Large intestine (tissue), 3 donors: ENCODE measurements at regions not wholly inside any gene's neighbourhood (a gene's known extent, or its start where the extent isn't known, plus 50 kb on each side); places are given as distances from the start of the nearest gene placed in this dataset.

Experiments used
- DNase-seq, 2 donors: peaks; one replicate each; pipeline versions ENCODE4 v3.0.0 to v3.0.0-alpha.2; 2013
- H3K27ac ChIP-seq: one replicate; pipeline ENCODE4 v1.5.1; 2013; ENCODE audit warnings: low read length
- H3K27me3 ChIP-seq: 2 replicates; pipeline ENCODE4 v1.6.1; 2013; ENCODE audit warnings: low read length; ENCODE audit not compliant: control insufficient read depth, insufficient read depth
- H3K36me3 ChIP-seq: 2 replicates; pipeline ENCODE4 v1.6.1; 2013; ENCODE audit warnings: low read length; ENCODE audit not compliant: control insufficient read depth, insufficient read depth
- H3K4me1 ChIP-seq: one replicate; pipeline ENCODE4 v1.6.1; 2013; ENCODE audit warnings: low read length; ENCODE audit not compliant: control insufficient read depth, insufficient read depth
- H3K4me3 ChIP-seq: one replicate; pipeline ENCODE4 v1.5.1; 2013; ENCODE audit warnings: low read length
- H3K9me3 ChIP-seq: one replicate; pipeline ENCODE4 v1.6.1; 2013; ENCODE audit warnings: mild to moderate bottlenecking, low read depth, low read length, moderate library complexity; ENCODE audit not compliant: control insufficient read depth
- WGBS: methylation state at CpG from one replicate; pipeline ENCODE4 v1.1.5; 2013; ENCODE audit warnings: low lambda C conversion rate; ENCODE audit not compliant: insufficient coverage; 5-methylcytosine and 5-hydroxymethylcytosine counted together

DNA sequence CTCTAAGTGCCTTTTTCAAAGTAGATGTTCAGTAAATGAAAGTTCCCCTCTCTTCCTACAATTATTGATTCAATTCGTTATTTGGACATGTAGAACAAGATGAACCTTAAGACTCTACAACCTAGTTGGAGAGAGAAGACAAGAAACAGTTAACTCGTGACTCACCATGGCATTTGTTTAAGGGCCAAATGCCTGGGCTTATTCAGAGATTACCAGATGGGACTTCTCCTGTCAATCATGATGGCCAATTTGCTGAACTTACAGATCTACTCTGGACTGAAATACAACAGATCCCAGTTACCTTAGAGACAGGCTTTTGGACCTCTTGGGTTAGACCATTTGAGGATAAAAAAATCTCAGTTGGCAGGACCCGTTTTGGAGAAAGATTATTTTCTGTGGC is 93.5 kb downstream of the C1orf94 start:
- H3K4me1 ChIP-seq = no peaks in the 10 kb centered on the region
- H3K36me3 ChIP-seq = no peaks in the 10 kb centered on the region
- H3K4me3 ChIP-seq = no peak overlapping the region
- H3K9me3 ChIP-seq = no peaks in the 10 kb centered on the region
- H3K27ac ChIP-seq = no peak overlapping the region
- DNase-seq = no peak
- H3K27me3 ChIP-seq = peaks cover 11% of the 10 kb centered on the region
- WGBS = 80% methylated on average over 1 of the region's 3 CpGs

DNA sequence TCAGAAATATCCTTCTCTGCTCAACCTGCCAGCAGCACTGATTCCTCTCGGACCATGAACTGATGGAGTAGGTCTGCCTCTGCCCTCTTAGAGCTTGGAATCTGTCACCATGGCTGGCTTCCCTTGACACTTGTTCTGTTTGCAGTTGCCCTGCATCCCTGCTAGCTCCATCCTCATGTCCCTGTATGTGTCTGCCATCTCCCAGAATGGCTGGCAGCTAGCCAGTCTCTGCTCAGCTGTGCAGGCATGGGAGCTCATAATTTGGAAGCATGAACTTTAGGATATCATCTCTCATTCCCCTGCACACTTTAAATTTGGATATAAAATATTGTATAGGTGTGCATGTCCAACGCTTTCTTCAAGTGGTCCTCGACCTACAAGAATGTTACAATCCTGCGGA is 95.4 kb downstream of the C1orf94 start:
- Histone ChIP-seq H3K4me1 (no peaks in the 10 kb centered on the region), H3K27ac (no peak overlapping the region), H3K4me3 (no peak overlapping the region), H3K27me3 (no peaks in the 10 kb centered on the region), H3K9me3 (no peaks in the 10 kb centered on the region), H3K36me3 (no peaks in the 10 kb centered on the region)
- WGBS = no CpG with 5 or more reads among the region's 4 CpGs
- no peak for DNase-seq

DNA sequence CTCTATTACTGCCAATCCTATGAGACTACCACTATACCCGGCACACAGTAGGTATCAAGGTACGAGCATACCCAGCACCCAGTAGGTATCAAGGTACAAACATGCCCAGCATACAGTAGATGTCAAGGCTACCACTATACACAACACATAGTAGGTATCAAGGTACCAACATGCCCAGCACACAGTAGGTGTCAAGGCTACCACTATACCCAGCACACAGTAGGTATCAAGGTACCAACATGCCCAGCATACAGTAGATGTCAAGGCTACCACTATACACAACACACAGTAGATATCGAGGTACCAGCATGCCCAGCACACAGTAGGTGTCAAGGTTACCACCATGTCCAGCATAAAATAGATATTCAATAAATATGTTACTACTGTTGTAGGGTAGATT is 98.4 kb downstream of the C1orf94 start:
- no peaks in the 10 kb centered on the region for H3K27me3 ChIP-seq
- DNase-seq = no peak
- H3K27ac ChIP-seq = no peak overlapping the region
- WGBS = no CpG with 5 or more reads among the region's 3 CpGs
- H3K4me1 ChIP-seq = no peaks in the 10 kb centered on the region
- H3K36me3 ChIP-seq = no peaks in the 10 kb centered on the region
- no peaks in the 10 kb centered on the region for H3K9me3 ChIP-seq
- H3K4me3 ChIP-seq = no peak overlapping the region

DNA sequence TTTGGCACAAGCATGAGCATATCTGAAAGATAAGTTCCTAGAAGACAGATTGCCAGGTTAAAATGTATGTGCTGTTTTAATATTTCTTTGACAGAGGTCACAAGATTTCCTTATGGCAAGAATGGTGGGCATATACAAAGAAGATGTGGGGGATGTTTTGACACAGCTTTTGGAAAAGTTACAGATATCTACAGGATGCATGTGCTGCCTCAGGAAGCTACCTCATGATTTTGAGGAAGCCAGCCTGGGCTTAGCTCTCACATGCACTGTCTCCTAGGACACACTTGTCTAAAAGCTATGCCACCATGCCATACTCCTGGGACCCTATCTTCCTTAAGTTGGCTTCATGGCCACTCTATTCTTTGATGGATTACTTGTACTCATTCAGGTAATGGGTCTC is 99.9 kb downstream of the C1orf94 start:
- no peak for DNase-seq

DNA sequence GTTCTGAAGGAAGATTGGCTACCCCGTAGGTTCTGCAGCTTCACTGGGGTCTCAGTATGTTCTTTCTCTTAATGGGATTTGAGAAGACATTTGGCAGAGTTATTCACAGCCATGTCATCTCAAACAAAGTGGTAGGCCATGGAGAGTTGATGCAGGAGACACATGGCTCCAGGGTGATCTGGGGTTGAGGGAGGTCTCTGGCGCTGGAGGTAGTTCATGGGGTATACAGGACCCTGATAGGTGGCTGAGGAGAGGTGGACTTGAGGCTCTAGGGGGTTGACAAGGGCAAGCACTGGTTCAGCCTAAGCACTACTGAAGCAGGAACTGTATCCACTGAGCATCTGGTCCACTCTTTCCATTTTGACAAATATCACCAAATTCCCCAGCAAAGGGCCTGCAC is 100.4 kb downstream of the C1orf94 start:
- no peak for DNase-seq
- H3K9me3 ChIP-seq = no peaks in the 10 kb centered on the region
- no peak overlapping the region for H3K4me3 ChIP-seq
- no peaks in the 10 kb centered on the region for H3K36me3 ChIP-seq
- no peak overlapping the region for H3K27ac ChIP-seq
- WGBS = no CpG with 5 or more reads among the region's 2 CpGs
- H3K4me1 ChIP-seq = no peaks in the 10 kb centered on the region
- no peaks in the 10 kb centered on the region for H3K27me3 ChIP-seq

More for the DNA sequence above, 99.9 kb downstream of the C1orf94 start:
- H3K9me3 ChIP-seq = no peaks in the 10 kb centered on the region
- no peaks in the 10 kb centered on the region for H3K36me3 ChIP-seq
- no peak overlapping the region for H3K4me3 ChIP-seq
- no peak overlapping the region for H3K27ac ChIP-seq
- H3K27me3 ChIP-seq = no peaks in the 10 kb centered on the region
- no peaks in the 10 kb centered on the region for H3K4me1 ChIP-seq

DNA sequence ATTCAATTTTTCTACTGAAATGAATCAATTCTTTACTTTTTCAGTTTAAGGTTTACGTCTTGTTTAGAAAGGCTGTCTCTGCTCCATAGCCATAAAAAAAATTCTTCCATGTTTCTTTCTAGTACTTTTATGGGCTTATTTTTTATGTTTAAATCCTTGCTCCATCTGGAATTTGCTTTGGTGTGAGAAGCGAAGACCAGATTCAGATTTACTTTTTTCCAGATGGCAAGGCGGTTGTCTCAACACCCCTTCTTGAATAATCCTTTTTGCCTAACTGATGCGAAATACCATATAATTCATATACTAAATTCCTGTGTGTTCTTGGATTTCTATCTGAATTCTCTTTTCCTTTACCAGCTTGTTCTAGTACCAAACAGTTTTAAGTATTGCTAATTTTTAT is 101.5 kb downstream of the C1orf94 start:
- Histone ChIP-seq H3K4me1 (no peaks in the 10 kb centered on the region), H3K9me3 (no peaks in the 10 kb centered on the region), H3K27me3 (no peaks in the 10 kb centered on the region), H3K36me3 (no peaks in the 10 kb centered on the region), H3K4me3 (no peak overlapping the region), H3K27ac (no peak overlapping the region)
- 92% methylated on average over 3 of the region's 4 CpGs for WGBS
- DNase-seq = no peak

DNA sequence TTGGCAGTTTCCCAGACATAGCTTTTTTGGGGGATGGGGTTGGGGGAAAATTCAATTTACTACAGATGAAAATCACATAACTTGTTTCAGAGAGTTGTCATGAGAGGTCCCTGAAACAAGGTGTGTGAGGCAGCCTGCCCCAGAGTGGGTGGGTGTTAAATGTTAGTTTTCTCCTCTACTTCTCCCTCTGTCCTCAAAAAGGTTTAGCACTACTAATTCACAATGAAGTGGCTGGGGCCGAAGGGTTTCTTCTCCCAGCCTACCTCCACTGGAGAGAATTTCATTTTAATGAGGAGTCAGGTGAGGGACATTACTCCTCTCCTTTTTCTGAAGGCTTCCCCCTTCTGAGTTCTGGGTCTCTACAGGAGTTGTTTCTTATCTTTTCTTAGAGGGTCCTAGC is 103.3 kb downstream of the C1orf94 start:
- no CpG with 5 or more reads among the region's 1 CpG for WGBS
- Histone ChIP-seq H3K27ac (no peak overlapping the region), H3K4me3 (no peak overlapping the region), H3K36me3 (no peaks in the 10 kb centered on the region), H3K27me3 (no peaks in the 10 kb centered on the region), H3K9me3 (no peaks in the 10 kb centered on the region), H3K4me1 (no peaks in the 10 kb centered on the region)
- DNase-seq = no peak

DNA sequence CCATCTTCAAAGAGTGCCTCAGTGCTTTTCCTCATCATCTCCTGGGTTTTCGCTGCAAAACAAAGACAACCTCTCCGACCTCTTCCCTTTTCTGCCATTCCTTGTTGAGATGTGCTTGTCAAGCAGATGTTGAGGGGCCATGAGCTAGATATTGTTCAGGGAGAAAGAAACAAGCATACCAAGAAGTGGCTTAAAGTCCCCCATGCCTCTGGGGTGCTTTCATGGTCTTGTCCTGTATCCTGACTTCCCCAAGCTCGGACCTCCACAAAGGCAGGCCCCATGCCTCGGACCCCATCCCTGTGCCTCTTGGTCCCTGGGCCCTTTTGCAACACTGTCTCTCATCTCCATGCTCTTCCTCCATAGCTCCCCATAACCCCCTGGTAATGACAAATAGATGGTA is 103.8 kb downstream of the C1orf94 start:
- WGBS = 100% methylated on average over 1 of the region's 4 CpGs
- Histone ChIP-seq H3K27me3 (no peaks in the 10 kb centered on the region), H3K27ac (no peak overlapping the region), H3K4me1 (no peaks in the 10 kb centered on the region), H3K9me3 (no peaks in the 10 kb centered on the region), H3K36me3 (no peaks in the 10 kb centered on the region), H3K4me3 (no peak overlapping the region)
- no peak for DNase-seq

DNA sequence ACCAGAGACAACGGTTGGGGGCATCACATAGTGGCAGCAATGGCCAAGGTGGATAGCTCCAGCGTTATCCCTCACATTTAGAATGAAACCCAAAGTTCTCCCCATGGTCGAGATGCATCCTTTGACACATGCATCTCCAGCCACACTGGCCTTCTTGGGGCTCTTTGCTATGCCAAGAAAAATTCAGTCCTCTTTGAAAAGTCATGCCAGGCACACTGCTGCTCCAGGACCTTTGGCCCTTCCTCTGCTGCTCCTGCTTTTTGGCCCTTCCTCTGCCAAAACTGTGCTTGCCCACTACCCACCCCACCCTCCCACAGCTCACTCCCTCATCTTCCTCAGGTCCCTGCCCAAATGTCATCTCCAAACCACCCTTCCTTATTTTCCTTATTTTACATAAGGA is 106.4 kb downstream of the C1orf94 start:
- Histone ChIP-seq H3K27ac (no peak overlapping the region), H3K9me3 (no peaks in the 10 kb centered on the region), H3K4me1 (no peaks in the 10 kb centered on the region), H3K4me3 (no peak overlapping the region), H3K27me3 (no peaks in the 10 kb centered on the region), H3K36me3 (no peaks in the 10 kb centered on the region)
- no CpG with 5 or more reads among the region's 3 CpGs for WGBS
- no peak for DNase-seq

DNA sequence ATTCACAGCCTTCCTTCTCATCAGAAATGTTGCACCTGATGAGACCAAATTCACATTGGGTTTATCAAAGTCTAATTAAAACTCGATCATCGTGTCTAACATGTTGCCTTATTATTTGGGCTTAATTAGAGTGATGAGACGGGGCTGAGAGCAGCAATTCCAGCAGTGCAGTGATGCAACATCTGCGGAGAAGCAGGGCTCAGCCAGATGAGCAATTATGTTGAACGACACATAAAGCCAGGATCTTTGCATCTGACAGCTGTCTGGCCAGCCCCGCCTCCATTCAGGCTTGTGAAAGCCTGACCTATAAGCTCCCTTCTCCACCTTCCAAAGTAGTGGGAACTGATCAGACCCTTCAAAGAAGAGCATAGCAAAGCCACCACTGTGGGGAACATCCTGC is 109.8 kb downstream of the C1orf94 start:
- H3K27ac ChIP-seq = no peak overlapping the region
- no peaks in the 10 kb centered on the region for H3K4me1 ChIP-seq
- H3K27me3 ChIP-seq = no peaks in the 10 kb centered on the region
- no peak overlapping the region for H3K4me3 ChIP-seq
- no CpG with 5 or more reads among the region's 6 CpGs for WGBS
- no peaks in the 10 kb centered on the region for H3K36me3 ChIP-seq
- H3K9me3 ChIP-seq = no peaks in the 10 kb centered on the region
- no peak for DNase-seq

DNA sequence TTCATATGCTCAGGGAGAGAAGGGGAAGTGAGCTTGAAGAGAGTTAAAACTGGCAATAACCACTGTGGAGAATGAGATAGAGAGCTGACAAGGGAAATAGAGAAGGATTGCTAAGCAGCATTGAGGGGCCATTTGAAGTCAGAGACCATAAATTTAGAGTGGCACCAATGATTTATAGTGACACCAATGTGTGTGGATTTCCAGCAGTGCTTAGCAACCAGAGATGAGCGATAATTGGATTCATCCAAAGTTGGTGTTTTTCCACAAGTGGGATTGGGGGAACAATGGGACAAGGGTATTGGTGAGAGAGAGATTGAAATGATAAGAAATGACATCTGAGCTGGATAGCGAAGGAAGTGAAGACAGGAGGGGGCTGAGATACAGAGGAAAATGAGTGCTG is 114.1 kb downstream of the C1orf94 start:
- no peak overlapping the region for H3K27ac ChIP-seq
- no peaks in the 10 kb centered on the region for H3K36me3 ChIP-seq
- no peak overlapping the region for H3K4me3 ChIP-seq
- DNase-seq = no peak
- H3K9me3 ChIP-seq = no peaks in the 10 kb centered on the region
- WGBS = no CpG with 5 or more reads among the region's 2 CpGs
- no peaks in the 10 kb centered on the region for H3K27me3 ChIP-seq
- no peaks in the 10 kb centered on the region for H3K4me1 ChIP-seq
